IMR-90 (cell line): ENCODE measurements at regions not wholly inside any gene's neighbourhood (a gene's known extent, or its start where the extent isn't known, plus 50 kb on each side); places are given as distances from the start of the nearest gene placed in this dataset.

ENCODE experiments used
- ATAC-seq: fragments of 200-7000 bp; cut with Tn5 transposase; 2 replicates; pipeline ENCODE4 v1.9.1; 2020; ENCODE audit warnings: low read depth, mild to moderate bottlenecking, moderate library complexity
- BruUV-seq: library from RNA; stranded (reverse); fragments of 400-500 nt; replicated peaks from 2 replicates; lab custom pipeline; 2021; lab: Mats Ljungman, UMichigan
- CTCF ChIA-PET: fragments of 300-600 bp; formaldehyde crosslinking; extraction: SDS; loops from one replicate; lab custom pipeline; 2021; ENCODE audit warnings: antibody characterized with exemption; lab: Yijun Ruan, JAX
- POLR2A ChIA-PET: fragments of 300-600 bp; sonication (Branson Sonifier 250); formaldehyde crosslinking; loops from one replicate; lab custom pipeline; 2022; ENCODE audit warnings: antibody characterized with exemption; ENCODE audit not compliant: unreplicated experiment; lab: Charles Lee
- DNase-seq: peaks from one replicate; pipeline ENCODE4 v3.0.0; 2013
- H2AFZ ChIP-seq: replicated peaks from 2 replicates; pipeline ENCODE3; 2013; ENCODE audit warnings: low read length, mild to moderate bottlenecking; ENCODE audit not compliant: poor library complexity
- H2AK5ac ChIP-seq: 2 replicates; pipeline ENCODE4 v1.6.1; 2013; ENCODE audit warnings: low read depth, low read length, inconsistent platforms
- H2AK9ac ChIP-seq: replicated peaks from 2 replicates; pipeline ENCODE3; 2013; ENCODE audit warnings: mild to moderate bottlenecking, low read depth, low read length, moderate library complexity; ENCODE audit not compliant: poor library complexity
- H2BK120ac ChIP-seq: 2 replicates; pipeline ENCODE4 v1.6.1; 2013; ENCODE audit warnings: low read depth, low read length, inconsistent platforms
- H2BK15ac ChIP-seq: 3 replicates; pipeline ENCODE4 v1.6.1; 2013; ENCODE audit warnings: low read depth, low read length, inconsistent platforms
- H2BK20ac ChIP-seq: 2 replicates; pipeline ENCODE4 v1.6.1; 2013; ENCODE audit warnings: low read depth, mild to moderate bottlenecking, inconsistent platforms, low read length, moderate library complexity
- H2BK5ac ChIP-seq: 2 replicates; pipeline ENCODE4 v1.6.1; 2013; ENCODE audit warnings: mild to moderate bottlenecking, low read depth, low read length, inconsistent platforms; ENCODE audit not compliant: poor library complexity, severe bottlenecking
- H3K14ac ChIP-seq: replicated peaks from 2 replicates; pipeline ENCODE4 v1.6.1; 2013; ENCODE audit warnings: low read depth, low read length, inconsistent platforms
- H3K18ac ChIP-seq: 2 replicates; pipeline ENCODE4 v1.6.1; 2013; ENCODE audit warnings: low read depth, low read length, control low read depth
- H3K23ac ChIP-seq: 2 replicates; pipeline ENCODE4 v1.6.1; 2013; ENCODE audit warnings: low read depth, low read length, inconsistent platforms
- H3K27ac ChIP-seq: 2 replicates; pipeline ENCODE4 v1.5.1; 2013; ENCODE audit warnings: mild to moderate bottlenecking, control low read depth, low read length; ENCODE audit not compliant: insufficient read depth
- H3K27me3 ChIP-seq: 2 replicates; pipeline ENCODE4 v1.6.1; 2013; ENCODE audit warnings: low read length; ENCODE audit not compliant: control insufficient read depth, insufficient read depth
- H3K36me3 ChIP-seq: 2 replicates; pipeline ENCODE4 v1.6.1; 2013; ENCODE audit warnings: low read length, mixed read lengths; ENCODE audit not compliant: control insufficient read depth, insufficient read depth
- H3K4ac ChIP-seq: 2 replicates; pipeline ENCODE4 v1.6.1; 2013; ENCODE audit warnings: low read depth, low read length, inconsistent platforms
- H3K4me1 ChIP-seq: 2 replicates; pipeline ENCODE4 v1.6.1; 2013; ENCODE audit warnings: low read length, mixed read lengths; ENCODE audit not compliant: control insufficient read depth, insufficient read depth
- H3K4me2 ChIP-seq: 2 replicates; pipeline ENCODE4 v1.6.1; 2013; ENCODE audit warnings: low read depth, mild to moderate bottlenecking, control low read depth, low read length, moderate library complexity
- H3K4me3 ChIP-seq: 2 replicates; pipeline ENCODE4 v1.5.1; 2013; ENCODE audit warnings: low read depth, mild to moderate bottlenecking, control low read depth, low read length, moderate library complexity; ENCODE audit not compliant: insufficient read depth
- H3K56ac ChIP-seq: 2 replicates; pipeline ENCODE4 v1.6.1; 2013; ENCODE audit warnings: low read length, inconsistent platforms; ENCODE audit not compliant: insufficient read depth; ENCODE audit errors: extremely low read depth
- H3K79me1 ChIP-seq, 2 experiments: 2 replicates each; pipeline ENCODE4 v1.6.1; 2013; ENCODE audit warnings: low read length in 2 of 2, inconsistent platforms in 1 of 2, low read depth in 1 of 2
- H3K9ac ChIP-seq: 2 replicates; pipeline ENCODE4 v1.6.1; 2013; ENCODE audit warnings: low read depth, low read length, control low read depth
- H3K9me1 ChIP-seq: 2 replicates; pipeline ENCODE4 v1.6.1; 2013; ENCODE audit warnings: low read length, inconsistent platforms; ENCODE audit not compliant: insufficient read depth
- H3K9me3 ChIP-seq: 2 replicates; pipeline ENCODE4 v1.6.1; 2013; ENCODE audit warnings: low read length; ENCODE audit not compliant: control insufficient read depth, insufficient read depth
- H4K20me1 ChIP-seq: 2 replicates; pipeline ENCODE4 v1.6.1; 2013; ENCODE audit warnings: low read length, inconsistent platforms; ENCODE audit not compliant: insufficient read depth
- H4K5ac ChIP-seq: 2 replicates; pipeline ENCODE4 v1.6.1; 2013; ENCODE audit warnings: mild to moderate bottlenecking, low read depth, low read length, control low read depth
- H4K8ac ChIP-seq, 2 experiments: 2 replicates each; pipeline ENCODE4 v1.6.1; 2013; ENCODE audit warnings: low read depth in 2 of 2, low read length in 2 of 2, control low read depth in 1 of 2, inconsistent platforms in 1 of 2
- H4K91ac ChIP-seq: 2 replicates; pipeline ENCODE4 v1.6.1; 2013; ENCODE audit warnings: low read depth, low read length, inconsistent platforms; ENCODE audit not compliant: insufficient read depth
- CTCF ChIP-seq: conservative IDR thresholded peaks from 2 replicates; pipeline ENCODE4 v1.5.1; 2012; ENCODE audit warnings: mild to moderate bottlenecking, low read depth, low read length, improper control_type of control experiment
- MAZ ChIP-seq: IDR thresholded peaks from 2 replicates; pipeline ENCODE4 v1.6.1; 2012; ENCODE audit warnings: low read depth, mild to moderate bottlenecking, low read length, improper control_type of control experiment, moderate library complexity, borderline replicate concordance
- WGBS, 2 experiments: methylation state at CpG; one replicate each; pipeline versions ENCODE4 v1.1.5 to v1.1.7; 2013; ENCODE audit warnings: missing lambda C conversion rate in 2 of 2; ENCODE audit not compliant: insufficient read length in 1 of 2; ENCODE audit errors: extremely low coverage in 2 of 2; 5-methylcytosine and 5-hydroxymethylcytosine counted together
- dilution Hi-C: fragments of 300-500 bp; cut with HindIII; formaldehyde crosslinking; loops from one replicate; pipeline ENCODE4 v1.14.3; 2018; ENCODE audit warnings: low sequenced_read_pairs; ENCODE audit not compliant: unreplicated experiment
- in situ Hi-C: fragments of 300-500 bp; cut with MboI; formaldehyde crosslinking; loops from 3 replicates; pipeline ENCODE4 v1.14.3; 2019; ENCODE audit warnings: low sequenced_read_pairs, inconsistent platforms, mixed read lengths
- intact Hi-C: fragments of 100-400 bp; cut with micrococcal nuclease; formaldehyde crosslinking; loops from 2 replicates; pipeline ENCODE4 v1.10.0; 2022

- no peak for ATAC-seq
- no peak for TF ChIP-seq CTCF
- TF ChIP-seq MAZ = no peak
Measured at GRCh38 chr4:165610679-165611437, 232.1 kb downstream of the CPE start.

More at GRCh38 chr4:165610679-165611437, 232.1 kb downstream of the CPE start:
- H2BK20ac ChIP-seq = no peak overlapping the region
- H3K23ac ChIP-seq = no peak overlapping the region
- H3K27ac ChIP-seq = no peak overlapping the region
- intact Hi-C loops (no loop called here), dilution Hi-C loops (no loop called here), in situ Hi-C loops (no loop called here)
- no TSS peak for BruUV-seq
- no peaks in the 10 kb centered on the region for H3K79me1 ChIP-seq
- POLR2A ChIA-PET = no interaction called here
- no peak overlapping the region for H2AK5ac ChIP-seq
- no peak overlapping the region for H4K8ac ChIP-seq
- no peaks in the 10 kb centered on the region for H3K9me1 ChIP-seq
- no peak overlapping the region for H3K4me2 ChIP-seq
- H2BK120ac ChIP-seq = no peak overlapping the region
- H3K27me3 ChIP-seq = no peaks in the 10 kb centered on the region
- H2BK15ac ChIP-seq = no peak overlapping the region
- H3K36me3 ChIP-seq = no peaks in the 10 kb centered on the region
- CTCF ChIA-PET = no interaction called here
- H2AK9ac ChIP-seq = no peak overlapping the region
- no peak overlapping the region for H3K4ac ChIP-seq
- no peak for DNase-seq
- no peak overlapping the region for H3K14ac ChIP-seq
- H4K20me1 ChIP-seq = no peaks in the 10 kb centered on the region
- no peak overlapping the region for H4K5ac ChIP-seq
- H3K18ac ChIP-seq = no peak overlapping the region
- no peak overlapping the region for H2AFZ ChIP-seq
- H2BK5ac ChIP-seq = no peak overlapping the region
- H3K9ac ChIP-seq = no peak overlapping the region
- no peak overlapping the region for H4K91ac ChIP-seq
- H3K56ac ChIP-seq = no peak overlapping the region
- H3K9me3 ChIP-seq = 0 out of 2 replicates have a peak, but pooled peaks cover 5% of the 10 kb centered on the region
- no peaks in the 10 kb centered on the region for H3K4me1 ChIP-seq
- WGBS, 2 experiments = 20% methylated on average over 2 of the region's 6 CpGs; no CpG with 5 or more reads in 1 of the 2 experiments
- H3K4me3 ChIP-seq = no peak overlapping the region
